Epithelial cell of esophagus (primary cell): ENCODE measurements at regions not wholly inside any gene's neighbourhood (a gene's known extent, or its start where the extent isn't known, plus 50 kb on each side); places are given as distances from the start of the nearest gene placed in this dataset.

ENCODE experiments used
- DNase-seq: peaks from one replicate; pipeline ENCODE4 v3.0.0; 2010; ENCODE audit warnings: low read depth
- H3K4me3 ChIP-seq: 2 replicates; pipeline ENCODE4 v1.5.1; 2011; ENCODE audit warnings: mild to moderate bottlenecking, low read length, control low read depth
- CTCF ChIP-seq: IDR thresholded peaks from 2 replicates; pipeline ENCODE4 v1.5.1; 2011; ENCODE audit warnings: low read depth, mild to moderate bottlenecking, low read length, control low read depth, inconsistent platforms; ENCODE audit not compliant: insufficient read depth; ENCODE audit errors: missing control alignments

- TF ChIP-seq CTCF: no peak
- peak; percentile 10 for DNase-seq
- H3K4me3 ChIP-seq: no peak overlapping the region
These were observed 357.4 kb upstream of the ATP11B start for GRCh38 chr3:182435860-182436259.

- H3K4me3 ChIP-seq: no peak overlapping the region
- TF ChIP-seq CTCF: no peak
- peak; percentile 87 for DNase-seq
These were observed 356.8 kb upstream of the ATP11B start for GRCh38 chr3:182436547-182436946.

GRCh38 chr3:182438398-182438797 is 354.9 kb upstream of the ATP11B start:
- H3K4me3 ChIP-seq: no peak overlapping the region
- no peak for TF ChIP-seq CTCF
- DNase-seq: no peak

- no peak overlapping the region for H3K4me3 ChIP-seq
- no peak for DNase-seq
These were observed 353.2 kb upstream of the ATP11B start for GRCh38 chr3:182440101-182440500.

GRCh38 chr3:182445576-182445975 is 347.7 kb upstream of the ATP11B start:
- DNase-seq: no peak
- TF ChIP-seq CTCF: no peak
- H3K4me3 ChIP-seq: no peak overlapping the region

More at GRCh38 chr3:182440101-182440500, 353.2 kb upstream of the ATP11B start:
- TF ChIP-seq CTCF: no peak

- DNase-seq: no peak
- no peak overlapping the region for H3K4me3 ChIP-seq
- no peak for TF ChIP-seq CTCF
These were observed 342.1 kb upstream of the ATP11B start for GRCh38 chr3:182450942-182451787.

- no peak for DNase-seq
- TF ChIP-seq CTCF: no peak
- no peak overlapping the region for H3K4me3 ChIP-seq
These were observed 341.4 kb upstream of the ATP11B start for GRCh38 chr3:182451871-182452270.
